HG02571 (cell line): ENCODE measurements at regions not wholly inside any gene's neighbourhood (a gene's known extent, or its start where the extent isn't known, plus 50 kb on each side); places are given as distances from the start of the nearest gene placed in this dataset.

Experiments
- ATAC-seq: cut with Tn5 transposase; IDR thresholded peaks from one replicate; pipeline ENCODE4 v1.9.1; 2021; ENCODE audit warnings: mild to moderate bottlenecking, moderate library complexity; ENCODE audit not compliant: unreplicated experiment

- no peak for ATAC-seq
Measured at GRCh38 chr6:63521475-63522210, 50.6 kb upstream of the LOC128125822 start.
